ENCODE measurements at regions not wholly inside any gene's neighbourhood (a gene's known extent, or its start where the extent isn't known, plus 50 kb on each side); places are given as distances from the start of the nearest gene placed in this dataset.

GRCh38 chr4:75101906-75102786 is 169.2 kb downstream of the PARM1 start:
- DNase-seq, result no peak

Data from activated gamma-delta T cell (primary cell).